ENCODE measurements at regions not wholly inside any gene's neighbourhood (a gene's known extent, or its start where the extent isn't known, plus 50 kb on each side); places are given as distances from the start of the nearest gene placed in this dataset.

DNA sequence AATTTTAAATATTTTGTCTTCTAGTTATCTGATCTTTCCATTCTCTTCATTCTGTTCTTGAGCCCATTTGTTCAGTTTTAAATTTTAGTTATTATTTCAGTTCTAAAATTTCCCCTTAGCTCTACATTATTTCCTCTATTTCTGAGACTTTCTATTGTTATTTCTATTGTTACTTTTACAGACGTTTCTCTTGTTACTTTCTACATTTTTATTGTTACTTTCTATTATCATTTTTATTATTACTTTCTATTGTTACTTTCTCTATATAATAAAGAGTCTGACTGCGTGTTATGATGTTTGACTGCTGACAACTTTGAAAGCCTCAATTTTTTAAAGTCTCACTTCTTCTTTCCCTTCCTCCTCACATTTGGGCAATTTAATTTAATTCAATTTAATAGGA lies 915.7 kb upstream of the PCDH20 start:
- no peak for DNase-seq
- no peak overlapping the region for H3K4me3 ChIP-seq (ENCODE audit: low read depth, low read length)
- no peak overlapping the region for H3K27ac ChIP-seq
- H3K27me3 ChIP-seq (ENCODE audit: insufficient read depth, low read depth, severe bottlenecking) = no peaks in the 10 kb centered on the region
- no peaks in the 10 kb centered on the region for H3K36me3 ChIP-seq
- TF ChIP-seq CTCF (IDR thresholded peaks at IDR 0.05; ENCODE audit: low read depth, low read length) = no peak
- H3K9me3 ChIP-seq (ENCODE audit: severe bottlenecking) = no peaks in the 10 kb centered on the region

DNA sequence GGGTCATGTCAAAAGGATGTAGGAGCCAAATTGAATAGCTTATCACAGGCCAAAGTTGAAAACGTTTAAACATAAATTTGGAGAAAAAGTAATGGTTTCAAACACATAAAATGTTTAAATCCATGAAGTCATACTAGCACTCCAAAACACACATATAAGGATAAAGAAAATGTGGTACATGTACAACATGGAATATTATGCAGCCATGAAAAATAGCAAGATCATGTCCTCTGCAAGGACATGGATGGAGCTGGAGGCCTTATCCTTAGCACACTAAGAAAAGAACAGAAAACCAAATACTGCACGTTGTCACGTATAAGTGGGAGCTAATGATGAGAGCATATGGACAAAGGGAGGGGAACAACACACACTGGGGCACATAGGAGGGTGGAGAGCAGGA lies 911.7 kb upstream of the PCDH20 start:
- H3K27me3 ChIP-seq (ENCODE audit: insufficient read depth, low read depth, severe bottlenecking) = no peaks in the 10 kb centered on the region

GRCh38 chr13:62324842-62325241 lies 909.2 kb upstream of the PCDH20 start:
- H3K27me3 ChIP-seq (ENCODE audit: insufficient read depth, low read depth, severe bottlenecking) = no peaks in the 10 kb centered on the region
- TF ChIP-seq CTCF (IDR thresholded peaks at IDR 0.05; ENCODE audit: low read depth, low read length) = no peak

More for the DNA sequence above, 911.7 kb upstream of the PCDH20 start:
- Histone ChIP-seq H3K4me3 (ENCODE audit: low read depth, low read length) (no peak overlapping the region), H3K27ac (no peak overlapping the region), H3K9me3 (ENCODE audit: severe bottlenecking) (no peaks in the 10 kb centered on the region), H3K36me3 (no peaks in the 10 kb centered on the region)
- no peak for TF ChIP-seq CTCF (IDR thresholded peaks at IDR 0.05; ENCODE audit: low read depth, low read length)
- DNase-seq = no peak

GRCh38 chr13:62321895-62322294 lies 906.2 kb upstream of the PCDH20 start:
- Histone ChIP-seq H3K27ac (no peak overlapping the region), H3K27me3 (ENCODE audit: insufficient read depth, low read depth, severe bottlenecking) (no peaks in the 10 kb centered on the region), H3K9me3 (ENCODE audit: severe bottlenecking) (no peaks in the 10 kb centered on the region), H3K36me3 (no peaks in the 10 kb centered on the region), H3K4me3 (ENCODE audit: low read depth, low read length) (no peak overlapping the region)
- no peak for TF ChIP-seq CTCF (IDR thresholded peaks at IDR 0.05; ENCODE audit: low read depth, low read length)
- no peak for DNase-seq

More at GRCh38 chr13:62324842-62325241, 909.2 kb upstream of the PCDH20 start:
- DNase-seq = no peak
- no peak overlapping the region for H3K4me3 ChIP-seq (ENCODE audit: low read depth, low read length)
- no peak overlapping the region for H3K27ac ChIP-seq
- H3K36me3 ChIP-seq = no peaks in the 10 kb centered on the region
- no peaks in the 10 kb centered on the region for H3K9me3 ChIP-seq (ENCODE audit: severe bottlenecking)

DNA sequence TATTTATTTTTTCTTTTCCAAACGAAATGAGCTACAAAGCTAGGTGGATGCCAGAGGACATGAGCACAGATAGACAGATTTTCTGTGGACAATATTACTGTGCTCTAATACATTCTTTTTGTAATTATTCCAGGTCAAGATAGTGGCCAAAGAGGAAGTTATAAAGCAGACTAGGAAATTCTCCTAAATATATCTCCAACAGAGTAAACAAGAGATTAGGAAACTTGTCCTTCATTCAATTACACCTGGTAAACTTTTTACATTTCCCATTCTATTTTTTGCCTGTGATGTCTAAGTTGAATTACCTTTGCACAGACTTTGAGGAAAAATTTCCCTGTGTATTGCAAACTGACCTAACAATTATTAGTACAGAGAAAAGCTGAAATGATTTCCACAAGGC lies 905.5 kb upstream of the PCDH20 start:
- H3K27ac ChIP-seq = no peak overlapping the region

More for the DNA sequence above, 905.5 kb upstream of the PCDH20 start:
- H3K27me3 ChIP-seq (ENCODE audit: insufficient read depth, low read depth, severe bottlenecking) = no peaks in the 10 kb centered on the region
- DNase-seq = no peak
- no peaks in the 10 kb centered on the region for H3K9me3 ChIP-seq (ENCODE audit: severe bottlenecking)
- TF ChIP-seq CTCF (IDR thresholded peaks at IDR 0.05; ENCODE audit: low read depth, low read length) = no peak
- no peaks in the 10 kb centered on the region for H3K36me3 ChIP-seq
- no peak overlapping the region for H3K4me3 ChIP-seq (ENCODE audit: low read depth, low read length)
